DMS53 treated with DMSO at 0.1 percent for 48 hours (cell line): ENCODE measurements at regions not wholly inside any gene's neighbourhood (a gene's known extent, or its start where the extent isn't known, plus 50 kb on each side); places are given as distances from the start of the nearest gene placed in this dataset.

Source experiments
- DNase-seq: peaks from one replicate; lab custom pipeline; 2025; ENCODE audit not compliant: unreplicated experiment; lab: John Stamatoyannopoulos, UW

- no peak for DNase-seq
These were observed 64.3 kb downstream of the DMRTA2 start for GRCh38 chr1:50358962-50359361.

GRCh38 chr1:50357186-50357585 is 66.1 kb downstream of the DMRTA2 start:
- DNase-seq: no peak

- no peak for DNase-seq
These were observed 68.4 kb downstream of the DMRTA2 start for GRCh38 chr1:50354813-50355212.

- DNase-seq: no peak
These were observed 70.8 kb downstream of the DMRTA2 start for GRCh38 chr1:50352428-50352827.

- DNase-seq: no peak
These were observed 72.4 kb downstream of the DMRTA2 start for GRCh38 chr1:50350868-50351267.

GRCh38 chr1:50350421-50350820 is 72.8 kb downstream of the DMRTA2 start:
- DNase-seq: no peak

- no peak for DNase-seq
These were observed 74.0 kb downstream of the DMRTA2 start for GRCh38 chr1:50349242-50349565.

GRCh38 chr1:50348449-50349241 is 74.6 kb downstream of the DMRTA2 start:
- peak; percentile 80 for DNase-seq

GRCh38 chr1:50347933-50348332 is 75.3 kb downstream of the DMRTA2 start:
- DNase-seq: no peak

GRCh38 chr1:50346621-50347020 is 76.6 kb downstream of the DMRTA2 start:
- no peak for DNase-seq

GRCh38 chr1:50343323-50343722 is 79.9 kb downstream of the DMRTA2 start:
- DNase-seq: no peak

- no peak for DNase-seq
These were observed 80.7 kb downstream of the DMRTA2 start for GRCh38 chr1:50342525-50342924.

GRCh38 chr1:50335036-50335435 is 88.2 kb downstream of the DMRTA2 start:
- DNase-seq: no peak

GRCh38 chr1:50333595-50333974 is 89.7 kb downstream of the DMRTA2 start:
- peak; percentile 78 for DNase-seq

GRCh38 chr1:50332941-50333594 is 90.2 kb downstream of the DMRTA2 start:
- peak; percentile 69 for DNase-seq

- DNase-seq: peak; percentile 63
These were observed 93.8 kb downstream of the DMRTA2 start for GRCh38 chr1:50329332-50329932.

GRCh38 chr1:50328552-50328951 is 94.7 kb downstream of the DMRTA2 start:
- DNase-seq: no peak

- no peak for DNase-seq
These were observed 97.2 kb downstream of the DMRTA2 start for GRCh38 chr1:50326026-50326425.

- DNase-seq: no peak
These were observed 100.7 kb downstream of the DMRTA2 start for GRCh38 chr1:50322579-50322978.

GRCh38 chr1:50318428-50318827 is 104.8 kb downstream of the DMRTA2 start:
- no peak for DNase-seq

- DNase-seq: no peak
These were observed 114.4 kb downstream of the DMRTA2 start for GRCh38 chr1:50308878-50309277.

- no peak for DNase-seq
These were observed 117.4 kb downstream of the DMRTA2 start for GRCh38 chr1:50305808-50306207.
